Left ventricle myocardium inferior (tissue), 1 donor: ENCODE measurements at regions not wholly inside any gene's neighbourhood (a gene's known extent, or its start where the extent isn't known, plus 50 kb on each side); places are given as distances from the start of the nearest gene placed in this dataset.
"Not testable (repeated sequence)": the region's sequence is repeated elsewhere in the genome, so short reads cannot be mapped to it uniquely, and the experiment has no call there.

Experiments
- DNase-seq: peaks from one replicate; pipeline ENCODE4 v3.0.0-alpha.2; 2020
- H3K27ac ChIP-seq: fragments of 200-600 bp; replicated peaks from 2 replicates; pipeline ENCODE4 v1.8.0; 2021
- H3K27me3 ChIP-seq: fragments of 200-600 bp; 2 replicates; pipeline ENCODE4 v1.8.0; 2021; ENCODE audit warnings: low read depth
- H3K36me3 ChIP-seq: fragments of 200-600 bp; 2 replicates; pipeline ENCODE4 v1.8.0; 2021
- H3K4me1 ChIP-seq: fragments of 200-600 bp; 2 replicates; pipeline ENCODE4 v1.8.0; 2021
- H3K4me3 ChIP-seq: fragments of 200-600 bp; 2 replicates; pipeline ENCODE4 v1.8.0; 2021; ENCODE audit warnings: mild to moderate bottlenecking, moderate library complexity
- H3K9me3 ChIP-seq: fragments of 200-600 bp; replicated peaks from 2 replicates; pipeline ENCODE4 v1.8.0; 2021
- CTCF ChIP-seq: fragments of 200-600 bp; IDR thresholded peaks from 2 replicates; pipeline ENCODE4 v1.8.0; 2021; ENCODE audit warnings: antibody characterized with exemption, mild to moderate bottlenecking, borderline replicate concordance
- intact Hi-C: fragments of 100-400 bp; cut with micrococcal nuclease; formaldehyde crosslinking; loops from one replicate; pipeline ENCODE4 v1.11.0; 2022
- donor health status: DM: no; HTN: yes; CAD: no; lungs with severe emphysema.

GRCh38 chr4:66123831-66124413 lies 453.6 kb upstream of the EPHA5 start:
- no peaks in the 10 kb centered on the region for H3K4me1 ChIP-seq
- H3K27ac ChIP-seq = no peak overlapping the region
- no peaks in the 10 kb centered on the region for H3K36me3 ChIP-seq
- no peaks in the 10 kb centered on the region for H3K27me3 ChIP-seq
- H3K9me3 ChIP-seq = no peaks in the 10 kb centered on the region
- TF ChIP-seq CTCF = no peak
- intact Hi-C loops = no loop called here
- H3K4me3 ChIP-seq = no peak overlapping the region
- DNase-seq = no peak

DNA sequence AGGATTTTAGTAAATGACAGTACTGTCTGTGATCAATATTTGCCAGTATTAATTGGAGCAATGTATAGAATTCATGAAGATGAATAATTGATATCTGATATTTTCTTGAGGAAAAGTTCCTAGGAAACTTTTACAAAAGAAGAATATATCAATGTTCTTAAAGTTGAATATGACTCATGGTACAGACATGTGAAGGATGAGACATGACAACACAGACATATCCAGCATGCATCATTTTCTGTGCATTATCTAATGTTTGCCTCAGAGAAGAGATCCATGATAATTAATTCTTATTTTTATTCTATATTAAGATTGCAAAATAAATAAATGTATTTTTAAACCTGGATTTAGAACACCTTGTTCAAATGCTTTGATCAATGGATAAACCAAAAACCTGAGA lies 452.9 kb upstream of the EPHA5 start:
- no peak for DNase-seq
- Histone ChIP-seq H3K27me3 (no peaks in the 10 kb centered on the region), H3K4me3 (no peak overlapping the region), H3K36me3 (no peaks in the 10 kb centered on the region), H3K9me3 (no peaks in the 10 kb centered on the region), H3K4me1 (no peaks in the 10 kb centered on the region), H3K27ac (no peak overlapping the region)
- TF ChIP-seq CTCF = no peak
- intact Hi-C loops = no loop called here

- H3K4me1 ChIP-seq, DNase-seq, H3K27ac ChIP-seq, H3K4me3 ChIP-seq, H3K36me3 ChIP-seq, H3K27me3 ChIP-seq, intact Hi-C loops: not testable (repeated sequence)
- peaks cover 21% of the 10 kb centered on the region for H3K9me3 ChIP-seq
These were observed 444.9 kb upstream of the EPHA5 start for GRCh38 chr4:66115231-66115630.

- peaks cover 6% of the 10 kb centered on the region for H3K9me3 ChIP-seq
- no peak overlapping the region for H3K27ac ChIP-seq
- no peaks in the 10 kb centered on the region for H3K36me3 ChIP-seq
- no peaks in the 10 kb centered on the region for H3K27me3 ChIP-seq
- H3K4me1 ChIP-seq = no peaks in the 10 kb centered on the region
- no peak for TF ChIP-seq CTCF
- DNase-seq = no peak
- intact Hi-C loops = no loop called here
- H3K4me3 ChIP-seq = no peak overlapping the region
These were observed 438.6 kb upstream of the EPHA5 start for GRCh38 chr4:66108898-66109297.

- H3K4me3 ChIP-seq = no peak overlapping the region
- intact Hi-C loops = no loop called here
- DNase-seq = no peak
- no peak for TF ChIP-seq CTCF
- H3K27ac ChIP-seq = no peak overlapping the region
- no peaks in the 10 kb centered on the region for H3K27me3 ChIP-seq
- H3K36me3 ChIP-seq = no peaks in the 10 kb centered on the region
- peaks cover 21% of the 10 kb centered on the region for H3K9me3 ChIP-seq
- no peaks in the 10 kb centered on the region for H3K4me1 ChIP-seq
These were observed 426.9 kb upstream of the EPHA5 start for GRCh38 chr4:66097218-66097617.

GRCh38 chr4:66095065-66095464 lies 424.8 kb upstream of the EPHA5 start:
- peaks cover 27% of the 10 kb centered on the region for H3K9me3 ChIP-seq
- intact Hi-C loops = no loop called here

More at GRCh38 chr4:66095065-66095464, 424.8 kb upstream of the EPHA5 start:
- no peaks in the 10 kb centered on the region for H3K36me3 ChIP-seq
- H3K4me1 ChIP-seq = no peaks in the 10 kb centered on the region
- H3K4me3 ChIP-seq = no peak overlapping the region
- DNase-seq = no peak
- H3K27ac ChIP-seq = no peak overlapping the region
- no peak for TF ChIP-seq CTCF
- no peaks in the 10 kb centered on the region for H3K27me3 ChIP-seq
